ENCODE measurements at regions not wholly inside any gene's neighbourhood (a gene's known extent, or its start where the extent isn't known, plus 50 kb on each side); places are given as distances from the start of the nearest gene placed in this dataset.

GRCh38 chr4:12636191-12636590, 847.9 kb downstream of the RAB28 start:
- no peaks in the 10 kb centered on the region for H3K4me1 ChIP-seq (ENCODE audit: control insufficient read depth, insufficient read depth, low read length)
- POLR2A ChIA-PET = no interaction called here
- CTCF ChIA-PET = interaction anchor here (0.5 to 0.7 kb wide), 3 partner anchors 241 to 870 kb away, joined by 3 to 4 read pairs (median 3); no protein-coding TSS in a partner anchor
- TF ChIP-seq ZNF843 (tag by site-specific recombination; IDR thresholded peaks at IDR 0.05) = no peak
- TF ChIP-seq ZEB2 (tag by site-specific recombination; IDR thresholded peaks at IDR 0.05) = no peak
- TF ChIP-seq ZNF354C (tag by site-specific recombination; IDR thresholded peaks at IDR 0.05; ENCODE audit: borderline replicate concordance, low read depth) = no peak
- TF ChIP-seq ZSCAN23 (tag by site-specific recombination; IDR thresholded peaks at IDR 0.05) = no peak
- no peak for TF ChIP-seq ZNF138 (tag by site-specific recombination; IDR thresholded peaks at IDR 0.05; ENCODE audit: borderline replicate concordance)
- TF ChIP-seq ZFP41 (tag by site-specific recombination; IDR thresholded peaks at IDR 0.05; ENCODE audit: borderline replicate concordance) = no peak
- no peak for TF ChIP-seq RBAK (tag by site-specific recombination; IDR thresholded peaks at IDR 0.05)
- TF ChIP-seq KLF1 (tag by site-specific recombination; IDR thresholded peaks at IDR 0.05) = no peak
- no peak for TF ChIP-seq CTCF (tag by site-specific recombination; IDR thresholded peaks at IDR 0.05)
- TF ChIP-seq ZXDB (tag by site-specific recombination; IDR thresholded peaks at IDR 0.05) = no peak
- TF ChIP-seq ZBTB20 (tag by site-specific recombination; IDR thresholded peaks at IDR 0.05) = no peak
- no peak for TF ChIP-seq ZSCAN18 (tag by site-specific recombination; IDR thresholded peaks at IDR 0.05)
- TF ChIP-seq ZNF155 (tag by site-specific recombination; IDR thresholded peaks at IDR 0.05) = no peak
- TF ChIP-seq, protein P1, sequence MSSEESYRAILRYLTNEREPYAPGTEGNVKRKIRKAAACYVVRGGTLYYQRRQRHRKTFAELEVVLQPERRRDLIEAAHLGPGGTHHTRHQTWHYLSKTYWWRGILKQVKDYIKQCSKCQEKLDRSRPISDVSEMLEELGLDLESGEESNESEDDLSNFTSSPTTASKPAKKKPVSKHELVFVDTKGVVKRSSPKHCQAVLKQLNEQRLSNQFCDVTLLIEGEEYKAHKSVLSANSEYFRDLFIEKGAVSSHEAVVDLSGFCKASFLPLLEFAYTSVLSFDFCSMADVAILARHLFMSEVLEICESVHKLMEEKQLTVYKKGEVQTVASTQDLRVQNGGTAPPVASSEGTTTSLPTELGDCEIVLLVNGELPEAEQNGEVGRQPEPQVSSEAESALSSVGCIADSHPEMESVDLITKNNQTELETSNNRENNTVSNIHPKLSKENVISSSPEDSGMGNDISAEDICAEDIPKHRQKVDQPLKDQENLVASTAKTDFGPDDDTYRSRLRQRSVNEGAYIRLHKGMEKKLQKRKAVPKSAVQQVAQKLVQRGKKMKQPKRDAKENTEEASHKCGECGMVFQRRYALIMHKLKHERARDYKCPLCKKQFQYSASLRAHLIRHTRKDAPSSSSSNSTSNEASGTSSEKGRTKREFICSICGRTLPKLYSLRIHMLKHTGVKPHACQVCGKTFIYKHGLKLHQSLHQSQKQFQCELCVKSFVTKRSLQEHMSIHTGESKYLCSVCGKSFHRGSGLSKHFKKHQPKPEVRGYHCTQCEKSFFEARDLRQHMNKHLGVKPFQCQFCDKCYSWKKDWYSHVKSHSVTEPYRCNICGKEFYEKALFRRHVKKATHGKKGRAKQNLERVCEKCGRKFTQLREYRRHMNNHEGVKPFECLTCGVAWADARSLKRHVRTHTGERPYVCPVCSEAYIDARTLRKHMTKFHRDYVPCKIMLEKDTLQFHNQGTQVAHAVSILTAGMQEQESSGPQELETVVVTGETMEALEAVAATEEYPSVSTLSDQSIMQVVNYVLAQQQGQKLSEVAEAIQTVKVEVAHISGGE (tag by site-specific recombination; conservative IDR thresholded peaks at IDR 0.05; ENCODE audit: low read depth) = no peak
- no peak for TF ChIP-seq ZNF654 (tag by site-specific recombination; IDR thresholded peaks at IDR 0.05; ENCODE audit: low read depth)
- TF ChIP-seq, protein P2, sequence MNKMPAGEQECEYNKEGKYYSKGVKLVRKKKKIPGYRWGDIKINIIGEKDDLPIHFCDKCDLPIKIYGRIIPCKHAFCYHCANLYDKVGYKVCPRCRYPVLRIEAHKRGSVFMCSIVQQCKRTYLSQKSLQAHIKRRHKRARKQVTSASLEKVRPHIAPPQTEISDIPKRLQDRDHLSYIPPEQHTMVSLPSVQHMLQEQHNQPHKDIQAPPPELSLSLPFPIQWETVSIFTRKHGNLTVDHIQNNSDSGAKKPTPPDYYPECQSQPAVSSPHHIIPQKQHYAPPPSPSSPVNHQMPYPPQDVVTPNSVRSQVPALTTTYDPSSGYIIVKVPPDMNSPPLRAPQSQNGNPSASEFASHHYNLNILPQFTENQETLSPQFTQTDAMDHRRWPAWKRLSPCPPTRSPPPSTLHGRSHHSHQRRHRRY (tag by site-specific recombination; IDR thresholded peaks at IDR 0.05) = no peak
- no peak for TF ChIP-seq ZNF623 (tag by site-specific recombination; IDR thresholded peaks at IDR 0.05)
- no peak for TF ChIP-seq SCRT2 (tag by site-specific recombination; IDR thresholded peaks at IDR 0.05)
- H3K4me3 ChIP-seq (ENCODE audit: low read depth, low read length) = no peak overlapping the region
- no peak overlapping the region for H3K27ac ChIP-seq (ENCODE audit: extremely low read depth, low read depth, low read length)
- no peaks in the 10 kb centered on the region for H3K36me3 ChIP-seq (ENCODE audit: control insufficient read depth in 2 of 2, insufficient read depth in 1 of 2, low read length in 2 of 2)
- H3K9me3 ChIP-seq (ENCODE audit: control insufficient read depth, insufficient read depth, low read depth, low read length) = no peaks in the 10 kb centered on the region

GRCh38 chr4:12635629-12636028, 848.5 kb downstream of the RAB28 start:
- ChIA-PET CTCF (interaction anchor here (0.6 to 0.7 kb wide), 3 partner anchors 512 to 870 kb away, joined by 3 to 4 read pairs (median 3); no protein-coding TSS in a partner anchor), POLR2A (no interaction called here)
- no peaks in the 10 kb centered on the region for H3K4me1 ChIP-seq (ENCODE audit: control insufficient read depth, insufficient read depth, low read length)
- H3K4me3 ChIP-seq (ENCODE audit: low read depth, low read length) = no peak overlapping the region
- no peaks in the 10 kb centered on the region for H3K9me3 ChIP-seq (ENCODE audit: control insufficient read depth, insufficient read depth, low read depth, low read length)
- H3K36me3 ChIP-seq (ENCODE audit: control insufficient read depth in 2 of 2, insufficient read depth in 1 of 2, low read length in 2 of 2) = no peaks in the 10 kb centered on the region
- H3K27ac ChIP-seq (ENCODE audit: extremely low read depth, low read depth, low read length) = no peak overlapping the region
- TF ChIP-seq SCRT2 (tag by site-specific recombination; IDR thresholded peaks at IDR 0.05) = no peak
- TF ChIP-seq ZNF626 (tag by site-specific recombination; IDR thresholded peaks at IDR 0.05) = no peak
- no peak for TF ChIP-seq ZBTB20 (tag by site-specific recombination; IDR thresholded peaks at IDR 0.05)
- no peak for TF ChIP-seq ZNF600 (tag by site-specific recombination; IDR thresholded peaks at IDR 0.05)
- TF ChIP-seq SETDB1 (IDR thresholded peaks at IDR 0.05; ENCODE audit: insufficient read length, low read length) = no peak
- TF ChIP-seq ZNF513 (tag by site-specific recombination; IDR thresholded peaks at IDR 0.05) = no peak
- no peak for TF ChIP-seq ZNF48 (tag by site-specific recombination; IDR thresholded peaks at IDR 0.05)
- no peak for TF ChIP-seq ZNF433 (tag by site-specific recombination; IDR thresholded peaks at IDR 0.05; ENCODE audit: low read depth)
- TF ChIP-seq ZNF223 (tag by site-specific recombination; IDR thresholded peaks at IDR 0.05) = no peak
- no peak for TF ChIP-seq ZNF335 (tag by site-specific recombination; conservative IDR thresholded peaks at IDR 0.05)
- TF ChIP-seq ZEB2 (tag by site-specific recombination; IDR thresholded peaks at IDR 0.05) = no peak
- TF ChIP-seq GLIS1 (tag by site-specific recombination; IDR thresholded peaks at IDR 0.05) = no peak
- no peak for TF ChIP-seq ZNF514 (tag by site-specific recombination; IDR thresholded peaks at IDR 0.05)
